GM19328 (cell line): ENCODE measurements at regions not wholly inside any gene's neighbourhood (a gene's known extent, or its start where the extent isn't known, plus 50 kb on each side); places are given as distances from the start of the nearest gene placed in this dataset.
A peak's percentile ranks its signal among the peaks of the same experiment; 100 is the strongest.

ENCODE experiments used
- ATAC-seq: cut with Tn5 transposase; IDR thresholded peaks from one replicate; pipeline ENCODE4 v1.9.1; 2021; ENCODE audit warnings: mild to moderate bottlenecking, moderate library complexity; ENCODE audit not compliant: unreplicated experiment

GRCh38 chr3:72153477-72154314, 368.7 kb upstream of the PROK2 start:
- no peak for ATAC-seq

- ATAC-seq, result no peak
Measured at GRCh38 chr3:72152551-72153476, 367.9 kb upstream of the PROK2 start.

- ATAC-seq, result no peak
Measured at GRCh38 chr3:72151465-72152238, 366.7 kb upstream of the PROK2 start.

GRCh38 chr3:72150634-72151412, 365.9 kb upstream of the PROK2 start:
- ATAC-seq, result no peak

- ATAC-seq, result no peak
Measured at GRCh38 chr3:72149645-72150300, 364.8 kb upstream of the PROK2 start.

- ATAC-seq, result no peak
Measured at GRCh38 chr3:72147600-72147999, 362.7 kb upstream of the PROK2 start.

GRCh38 chr3:72145506-72146380, 360.8 kb upstream of the PROK2 start:
- no peak for ATAC-seq

- ATAC-seq, result no peak
Measured at GRCh38 chr3:72144773-72145505, 360.0 kb upstream of the PROK2 start.

- ATAC-seq, result no peak
Measured at GRCh38 chr3:72143966-72144717, 359.2 kb upstream of the PROK2 start.

GRCh38 chr3:72143322-72143721, 358.4 kb upstream of the PROK2 start:
- no peak for ATAC-seq

GRCh38 chr3:72142028-72142427, 357.1 kb upstream of the PROK2 start:
- ATAC-seq, result no peak

GRCh38 chr3:72141264-72141663, 356.3 kb upstream of the PROK2 start:
- ATAC-seq, result no peak

- no peak for ATAC-seq
Measured at GRCh38 chr3:72139316-72139715, 354.4 kb upstream of the PROK2 start.

- peak; percentile 44 for ATAC-seq
Measured at GRCh38 chr3:72137865-72138861, 353.2 kb upstream of the PROK2 start.

GRCh38 chr3:72135636-72136035, 350.7 kb upstream of the PROK2 start:
- ATAC-seq, result no peak

GRCh38 chr3:72134989-72135451, 350.1 kb upstream of the PROK2 start:
- peak; percentile 58 for ATAC-seq
